Hepatocyte (in vitro differentiated cells): ENCODE measurements at regions not wholly inside any gene's neighbourhood (a gene's known extent, or its start where the extent isn't known, plus 50 kb on each side); places are given as distances from the start of the nearest gene placed in this dataset.

Source experiments
- EZH2 ChIP-seq: fragments of 200-600 bp; sonication (generic); IDR thresholded peaks from 2 replicates; pipeline ENCODE4 v1.6.1; 2016; ENCODE audit warnings: antibody characterized with exemption, mild to moderate bottlenecking, borderline replicate concordance
- TF ChIP-seq, protein P1 (sequence below): fragments of 200-600 bp; sonication (generic); IDR thresholded peaks from 2 replicates; pipeline ENCODE4 v1.5.1; 2016; ENCODE audit warnings: antibody characterized with exemption, mild to moderate bottlenecking; ENCODE audit not compliant: poor library complexity

DNA sequence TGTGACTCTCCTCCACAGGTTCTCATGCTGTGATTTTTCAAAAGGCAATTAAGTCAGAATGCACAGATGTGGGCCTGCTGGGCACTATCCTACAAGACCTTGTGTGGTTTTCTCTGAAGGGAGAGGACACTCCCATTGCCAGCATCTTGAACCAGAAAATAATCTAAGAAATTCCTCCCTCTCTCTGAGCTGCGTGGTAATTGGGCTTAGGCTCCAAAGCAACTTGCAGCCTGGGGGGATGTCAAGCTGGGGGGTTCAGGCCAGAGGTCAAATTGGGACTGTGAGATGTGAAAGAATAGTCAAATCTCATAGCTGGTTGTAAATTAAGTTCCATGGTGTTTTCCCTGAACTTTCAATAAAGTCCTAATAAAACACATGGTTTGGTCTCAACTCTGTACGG is 350.6 kb upstream of the SLC7A11 start:
- TF ChIP-seq, protein P1, sequence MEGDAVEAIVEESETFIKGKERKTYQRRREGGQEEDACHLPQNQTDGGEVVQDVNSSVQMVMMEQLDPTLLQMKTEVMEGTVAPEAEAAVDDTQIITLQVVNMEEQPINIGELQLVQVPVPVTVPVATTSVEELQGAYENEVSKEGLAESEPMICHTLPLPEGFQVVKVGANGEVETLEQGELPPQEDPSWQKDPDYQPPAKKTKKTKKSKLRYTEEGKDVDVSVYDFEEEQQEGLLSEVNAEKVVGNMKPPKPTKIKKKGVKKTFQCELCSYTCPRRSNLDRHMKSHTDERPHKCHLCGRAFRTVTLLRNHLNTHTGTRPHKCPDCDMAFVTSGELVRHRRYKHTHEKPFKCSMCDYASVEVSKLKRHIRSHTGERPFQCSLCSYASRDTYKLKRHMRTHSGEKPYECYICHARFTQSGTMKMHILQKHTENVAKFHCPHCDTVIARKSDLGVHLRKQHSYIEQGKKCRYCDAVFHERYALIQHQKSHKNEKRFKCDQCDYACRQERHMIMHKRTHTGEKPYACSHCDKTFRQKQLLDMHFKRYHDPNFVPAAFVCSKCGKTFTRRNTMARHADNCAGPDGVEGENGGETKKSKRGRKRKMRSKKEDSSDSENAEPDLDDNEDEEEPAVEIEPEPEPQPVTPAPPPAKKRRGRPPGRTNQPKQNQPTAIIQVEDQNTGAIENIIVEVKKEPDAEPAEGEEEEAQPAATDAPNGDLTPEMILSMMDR: no peak
- TF ChIP-seq EZH2: no peak
